ENCODE measurements at regions not wholly inside any gene's neighbourhood (a gene's known extent, or its start where the extent isn't known, plus 50 kb on each side); places are given as distances from the start of the nearest gene placed in this dataset.
A peak's percentile ranks its signal among the peaks of the same experiment; 100 is the strongest.

DNA sequence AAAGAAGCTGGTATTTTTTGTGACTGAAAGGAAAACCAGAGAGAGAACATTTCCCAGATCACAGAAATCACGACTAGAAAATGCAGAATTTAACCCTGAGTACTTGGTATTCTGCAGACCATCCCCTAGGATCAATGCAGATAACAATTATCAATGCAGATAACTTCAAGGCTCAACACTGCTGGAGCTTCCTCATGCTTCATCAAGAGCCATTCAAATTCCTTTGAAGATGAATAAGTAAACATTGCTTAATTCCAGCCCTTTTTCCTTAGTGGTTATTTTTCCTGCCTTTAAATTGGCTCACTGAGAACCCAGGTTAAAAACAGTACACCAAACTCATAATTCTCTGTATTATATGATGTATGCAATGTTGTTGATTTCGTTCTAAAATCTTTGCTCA, 370.1 kb upstream of the TLE4 start:
- Histone ChIP-seq H4K5ac (ENCODE audit: insufficient read length, low read depth, low read length) (no peak overlapping the region), H4K20me1 (replicated peaks in 1 of 2; ENCODE audit: control insufficient read depth in 1 of 2, insufficient read depth in 2 of 2, low read length in 2 of 2) (no peaks in the 10 kb centered on the region), H3K56ac (replicated peaks; ENCODE audit: insufficient read length, low read depth, low read length) (no peak overlapping the region), H2AK5ac (ENCODE audit: low read depth, low read length) (no peak overlapping the region), H3K9me3 (ENCODE audit: insufficient read depth in 2 of 2, low read depth in 1 of 2, low read length in 1 of 2) (no peaks in the 10 kb centered on the region), H2BK120ac (replicated peaks; ENCODE audit: low read depth, low read length) (no peak overlapping the region), H4K91ac (replicated peaks; ENCODE audit: insufficient read length, low read length) (no peak overlapping the region), H3K27me3 (replicated peaks in 1 of 4; ENCODE audit: control insufficient read depth in 3 of 4, extremely low read depth in 1 of 4, insufficient read depth in 3 of 4, low read length in 3 of 4) (no peaks in the 10 kb centered on the region), H3K23me2 (ENCODE audit: low read depth, low read length) (no peaks in the 10 kb centered on the region), H3K4me1 (replicated peaks in 1 of 4; ENCODE audit: control insufficient read depth in 3 of 4, insufficient read depth in 4 of 4, low read length in 3 of 4) (peaks cover 0 to 2% (median 1%) of the 10 kb centered on the region in 4 experiments; a peak in 2 of 7 replicates), H3K9ac (replicated peaks in 1 of 4; ENCODE audit: extremely low read depth in 1 of 4, low read depth in 3 of 4, low read length in 3 of 4) (no peak overlapping the region), H2BK5ac (ENCODE audit: low read depth, low read length) (no peak overlapping the region), H2BK20ac (ENCODE audit: low read length) (no peak overlapping the region), H3K23ac (ENCODE audit: insufficient read length) (no peak overlapping the region), H3K14ac (ENCODE audit: insufficient read length) (no peak overlapping the region), H2AFZ (ENCODE audit: low read length) (no peak overlapping the region), H3K4ac (replicated peaks; ENCODE audit: insufficient read length, low read depth, low read length) (no peak overlapping the region), H3K18ac (ENCODE audit: extremely low read depth, low read length) (no peak overlapping the region), H2BK12ac (ENCODE audit: low read depth, low read length) (no peak overlapping the region), H3K4me3 (ENCODE audit: extremely low read depth in 1 of 4, insufficient read depth in 2 of 4, low read depth in 3 of 4, low read length in 4 of 4) (no peak overlapping the region), H3K79me1 (ENCODE audit: low read depth, low read length) (no peaks in the 10 kb centered on the region), H3K79me2 (ENCODE audit: control insufficient read depth in 1 of 2, insufficient read depth in 2 of 2, low read length in 2 of 2) (no peaks in the 10 kb centered on the region), H4K8ac (ENCODE audit: extremely low read depth, insufficient read depth, low read length) (no peak overlapping the region), H3K4me2 (ENCODE audit: insufficient read depth in 1 of 2, low read depth in 2 of 2, low read length in 2 of 2) (peak overlapping the region in 1 of 2 experiments; percentile 16; a peak in 1 of 4 replicates), H3K27ac (ENCODE audit: low read depth, low read length) (no peak overlapping the region), H3K36me3 (ENCODE audit: control insufficient read depth in 2 of 4, insufficient read depth in 4 of 4, low read length in 3 of 4) (no peaks in the 10 kb centered on the region; a peak in 1 of 8 replicates), H2BK15ac (ENCODE audit: low read length) (no peak overlapping the region)
- DNase-seq (ENCODE audit: low read depth in 1 of 2, low spot score in 2 of 2) (no peak), FAIRE-seq (no peak)
- POLR2A ChIA-PET (ENCODE audit: partially characterized antibody) = no interaction called here
- CTCF ChIA-PET (ENCODE audit: partially characterized antibody) = interaction anchor here (1.0 to 1.7 kb wide), 5 partner anchors 11 to 506 kb away, joined by 3 to 6 read pairs (median 4); no protein-coding TSS in a partner anchor
- WGBS, 2 experiments (ENCODE audit: extremely low coverage in 1 of 2, insufficient coverage in 1 of 2, insufficient read length in 1 of 2, insufficient replicate concordance in 2 of 2, low coverage in 1 of 2, low lambda C conversion rate in 2 of 2, missing lambda C conversion rate in 1 of 2) = 49% methylated on average over 2 of the region's 2 CpGs; no CpG with 5 or more reads in 1 of the 2 experiments
- TF ChIP-seq CEBPB (IDR thresholded peaks at IDR 0.05; ENCODE audit: low read depth, low read length) = peak; percentile 75; the same call in 1 of the 2 replicates
- no peak for TF ChIP-seq HDAC2 (IDR thresholded peaks at IDR 0.05; ENCODE audit: borderline replicate concordance in 1 of 2, low read depth in 2 of 2, low read length in 2 of 2)
- no peak for TF ChIP-seq PHF8 (conservative IDR thresholded peaks at IDR 0.05; ENCODE audit: low read depth, low read length)
- no peak for TF ChIP-seq ASH2L (IDR thresholded peaks at IDR 0.05; ENCODE audit: low read length)
